ENCODE measurements at regions not wholly inside any gene's neighbourhood (a gene's known extent, or its start where the extent isn't known, plus 50 kb on each side); places are given as distances from the start of the nearest gene placed in this dataset.
A peak's percentile ranks its signal among the peaks of the same experiment; 100 is the strongest.

- H3K79me2 ChIP-seq (ENCODE audit: low read length), result no peaks in the 10 kb centered on the region
- H3K27me3 ChIP-seq (ENCODE audit: low read length), result no peaks in the 10 kb centered on the region
- no peaks in the 10 kb centered on the region for H3K36me3 ChIP-seq (ENCODE audit: low read depth, low read length)
- ChIA-PET POLR2A (ENCODE audit: unreplicated experiment) (interaction anchor here (0.7 kb wide), 2 partner anchors 11 to 215 kb away, joined by 3 to 4 read pairs; no protein-coding TSS in a partner anchor), CTCF (no interaction called here)
- TF ChIP-seq EZH2phosphoT487 (IDR thresholded peaks at IDR 0.05; ENCODE audit: borderline replicate concordance, low read length), result no peak
- TF ChIP-seq EZH2 (IDR thresholded peaks at IDR 0.05; ENCODE audit: low read length, unreplicated experiment), result no peak
- TF ChIP-seq CTCF (conservative IDR thresholded peaks at IDR 0.05; ENCODE audit: low read depth, low read length), result no peak
- BruUV-seq (replicated peaks), result TSS peak; percentile 64
- H3K9me2 ChIP-seq (replicated peaks; ENCODE audit: low read length), result no peaks in the 10 kb centered on the region
- no peaks in the 10 kb centered on the region for H3K9me3 ChIP-seq (ENCODE audit: low read length)
- H4K20me1 ChIP-seq (ENCODE audit: low read length), result no peaks in the 10 kb centered on the region
- peaks cover 27% of the 10 kb centered on the region for H3K4me1 ChIP-seq (ENCODE audit: insufficient read depth, low read length)
- DNase-seq, result no peak
- ATAC-seq, result no peak
- H3K27ac ChIP-seq (ENCODE audit: low read length), result no peak overlapping the region
- peak overlapping the region; percentile 66 for H3K4me2 ChIP-seq (ENCODE audit: low read length)
- H3F3A ChIP-seq (ENCODE audit: low read length, unreplicated experiment), result no peaks in the 10 kb centered on the region
- H3K9ac ChIP-seq (ENCODE audit: low read length), result no peak overlapping the region
- intact Hi-C loops (cut with micrococcal nuclease), result loop anchor here (10.0 kb wide), 1 partner anchor 97 kb away; no protein-coding TSS in a partner anchor
- no peak overlapping the region for H3K4me3 ChIP-seq (ENCODE audit: low read length)
- H2AFZ ChIP-seq (ENCODE audit: low read length), result peak overlapping the region; percentile 67; the same call in 1 of the 2 replicates
Measured at GRCh38 chr7:12107381-12107780, 103.7 kb upstream of the TMEM106B start.

GRCh38 chr7:12107841-12108254 lies 103.2 kb upstream of the TMEM106B start:
- no TSS peak for BruUV-seq (replicated peaks)
- peak overlapping the region; percentile 67 for H2AFZ ChIP-seq (ENCODE audit: low read length)
- peak overlapping the region; percentile 28; the same call in 1 of the 2 replicates for H3K4me3 ChIP-seq (ENCODE audit: low read length)
- intact Hi-C loops (cut with micrococcal nuclease), result loop anchor here (2.0 to 10.0 kb wide), 3 partner anchors 23 to 97 kb away; no protein-coding TSS in a partner anchor
- CTCF ChIA-PET, result no interaction called here
- H3K79me2 ChIP-seq (ENCODE audit: low read length), result no peaks in the 10 kb centered on the region
- H3K27ac ChIP-seq (ENCODE audit: low read length), result no peak overlapping the region
- no peaks in the 10 kb centered on the region for H3K36me3 ChIP-seq (ENCODE audit: low read depth, low read length)
- no peaks in the 10 kb centered on the region for H4K20me1 ChIP-seq (ENCODE audit: low read length)
- TF ChIP-seq EZH2 (IDR thresholded peaks at IDR 0.05; ENCODE audit: low read length, unreplicated experiment) (no peak), CTCF (conservative IDR thresholded peaks at IDR 0.05; ENCODE audit: low read depth, low read length) (no peak), EZH2phosphoT487 (IDR thresholded peaks at IDR 0.05; ENCODE audit: borderline replicate concordance, low read length) (no peak)
- H3K9ac ChIP-seq (ENCODE audit: low read length), result no peak overlapping the region
- DNase-seq (peak; percentile 62), ATAC-seq (peak; percentile 72)
- peak overlapping the region; percentile 66 for H3K4me2 ChIP-seq (ENCODE audit: low read length)
- H3K27me3 ChIP-seq (ENCODE audit: low read length), result no peaks in the 10 kb centered on the region
- peaks cover 27% of the 10 kb centered on the region for H3K4me1 ChIP-seq (ENCODE audit: insufficient read depth, low read length)
- no peaks in the 10 kb centered on the region for H3K9me3 ChIP-seq (ENCODE audit: low read length)
- no peaks in the 10 kb centered on the region for H3K9me2 ChIP-seq (replicated peaks; ENCODE audit: low read length)
- H3F3A ChIP-seq (ENCODE audit: low read length, unreplicated experiment), result no peaks in the 10 kb centered on the region
- POLR2A ChIA-PET (ENCODE audit: unreplicated experiment), result interaction anchor here (0.7 kb wide), 2 partner anchors 10 to 214 kb away, joined by 3 to 4 read pairs; no protein-coding TSS in a partner anchor

DNA sequence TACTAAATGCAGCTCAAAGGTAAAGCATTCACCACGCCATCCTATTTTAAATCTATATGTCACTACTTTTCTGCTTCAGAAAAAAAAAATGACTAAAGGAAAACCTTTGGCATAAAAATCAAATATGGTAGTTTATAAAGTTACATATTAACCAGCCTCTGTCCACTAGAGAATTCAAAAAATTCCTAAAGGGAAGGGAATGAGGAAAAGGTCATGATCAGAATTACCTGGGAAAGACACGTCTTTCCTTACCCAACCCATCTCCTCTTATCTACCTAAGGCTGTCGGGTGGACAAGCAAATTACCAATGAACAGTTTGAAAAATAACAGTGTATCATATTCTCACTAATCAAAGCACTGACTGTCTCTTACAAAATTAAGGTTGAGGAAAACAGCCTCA lies 100.7 kb upstream of the TMEM106B start:
- Histone ChIP-seq H3K9me2 (replicated peaks; ENCODE audit: low read length) (no peaks in the 10 kb centered on the region), H3F3A (ENCODE audit: low read length, unreplicated experiment) (no peaks in the 10 kb centered on the region), H3K79me2 (ENCODE audit: low read length) (no peaks in the 10 kb centered on the region), H2AFZ (ENCODE audit: low read length) (no peak overlapping the region), H3K36me3 (ENCODE audit: low read depth, low read length) (no peaks in the 10 kb centered on the region), H4K20me1 (ENCODE audit: low read length) (no peaks in the 10 kb centered on the region), H3K4me3 (ENCODE audit: low read length) (no peak overlapping the region), H3K27ac (ENCODE audit: low read length) (no peak overlapping the region), H3K9me3 (ENCODE audit: low read length) (no peaks in the 10 kb centered on the region), H3K4me2 (ENCODE audit: low read length) (no peak overlapping the region), H3K4me1 (ENCODE audit: insufficient read depth, low read length) (peaks cover 19% of the 10 kb centered on the region), H3K27me3 (ENCODE audit: low read length) (no peaks in the 10 kb centered on the region), H3K9ac (ENCODE audit: low read length) (no peak overlapping the region)
- no TSS peak for BruUV-seq (replicated peaks)
- ChIA-PET CTCF (no interaction called here), POLR2A (ENCODE audit: unreplicated experiment) (no interaction called here)
- TF ChIP-seq EZH2 (IDR thresholded peaks at IDR 0.05; ENCODE audit: low read length, unreplicated experiment), result no peak
- no peak for TF ChIP-seq CTCF (conservative IDR thresholded peaks at IDR 0.05; ENCODE audit: low read depth, low read length)
- no peak for TF ChIP-seq EZH2phosphoT487 (IDR thresholded peaks at IDR 0.05; ENCODE audit: borderline replicate concordance, low read length)
- DNase-seq, result no peak
- ATAC-seq, result no peak
- intact Hi-C loops (cut with micrococcal nuclease), result no loop called here

All from PC-3 (cell line).